ENCODE measurements at regions not wholly inside any gene's neighbourhood (a gene's known extent, or its start where the extent isn't known, plus 50 kb on each side); places are given as distances from the start of the nearest gene placed in this dataset.

GRCh38 chr3:102148598-102149337, 286.0 kb upstream of the ZPLD1 start:
- no peak for DNase-seq (ENCODE audit: low read depth, low spot score)

DNA sequence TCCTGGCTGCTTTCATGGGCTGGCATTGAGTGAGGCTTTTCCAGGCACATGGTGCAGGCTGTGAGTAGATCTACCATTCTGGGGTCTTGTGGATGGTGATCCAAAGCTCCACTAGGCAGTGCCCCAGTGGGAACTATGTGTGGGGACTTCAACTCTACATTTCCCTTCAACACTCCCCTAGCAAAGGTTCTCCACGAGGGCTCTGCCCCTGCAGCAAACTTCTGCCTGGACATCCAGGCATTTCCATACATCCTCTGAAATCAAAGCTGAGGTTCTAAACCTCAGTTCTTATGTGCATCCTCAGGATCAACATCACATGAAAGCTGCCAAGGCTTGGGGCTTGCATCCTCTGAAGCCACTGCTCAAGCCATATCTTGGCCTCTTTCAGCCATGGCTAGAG, 282.9 kb upstream of the ZPLD1 start:
- no peak for DNase-seq (ENCODE audit: low read depth, low spot score)

DNA sequence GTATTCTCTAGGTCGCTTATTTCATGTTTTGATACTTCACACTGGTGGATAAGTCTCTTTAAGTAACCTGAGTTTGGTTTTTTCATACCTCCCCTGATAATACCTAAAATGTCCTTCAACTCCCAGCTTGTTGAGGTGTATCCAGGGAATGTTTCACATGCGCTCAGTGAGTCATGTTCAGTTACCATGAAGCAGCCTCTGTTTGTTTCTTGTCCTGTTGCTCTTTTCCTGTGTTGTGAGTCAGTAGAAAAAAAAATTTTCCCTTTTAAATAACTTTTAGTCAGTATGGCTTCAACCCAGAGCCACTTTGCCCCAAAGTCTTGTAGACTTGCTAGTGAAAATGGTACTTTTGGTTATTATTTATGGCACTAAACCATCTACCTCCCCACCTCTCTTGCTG, 278.4 kb upstream of the ZPLD1 start:
- DNase-seq (ENCODE audit: low read depth, low spot score), result no peak

DNA sequence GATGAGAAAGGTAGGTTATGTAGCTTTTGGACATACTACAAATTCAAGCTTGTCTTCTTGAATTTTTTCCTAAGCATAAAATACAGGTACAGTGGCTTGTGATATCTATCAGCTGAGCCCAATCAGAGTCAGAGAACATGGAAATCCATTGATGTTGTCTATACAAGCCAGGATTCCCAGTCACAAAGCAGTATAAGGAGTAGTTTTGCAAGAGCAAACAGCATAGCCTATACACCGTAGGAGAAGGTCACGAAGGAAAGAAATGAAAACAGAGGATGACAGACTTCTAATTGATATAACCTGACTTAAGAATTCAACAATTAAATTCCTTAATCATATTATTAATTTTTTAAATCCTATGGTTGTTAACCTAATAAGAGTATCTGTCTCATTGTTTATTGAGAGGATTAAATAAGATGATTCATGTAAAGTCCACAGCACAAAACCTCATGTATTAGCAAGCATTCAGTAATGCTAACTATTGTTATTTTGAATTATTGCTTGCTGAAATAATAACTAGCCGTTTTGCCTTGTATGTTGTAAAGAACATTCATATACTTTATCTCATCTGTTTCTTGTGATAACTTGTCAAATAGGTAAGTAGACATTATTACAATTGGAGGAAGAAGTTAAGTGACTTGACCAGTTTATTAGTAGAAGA, 276.6 kb upstream of the ZPLD1 start:
- no peak for DNase-seq (ENCODE audit: low read depth, low spot score)

GRCh38 chr3:102159810-102160451, 274.9 kb upstream of the ZPLD1 start:
- no peak for DNase-seq (ENCODE audit: low read depth, low spot score)

DNA sequence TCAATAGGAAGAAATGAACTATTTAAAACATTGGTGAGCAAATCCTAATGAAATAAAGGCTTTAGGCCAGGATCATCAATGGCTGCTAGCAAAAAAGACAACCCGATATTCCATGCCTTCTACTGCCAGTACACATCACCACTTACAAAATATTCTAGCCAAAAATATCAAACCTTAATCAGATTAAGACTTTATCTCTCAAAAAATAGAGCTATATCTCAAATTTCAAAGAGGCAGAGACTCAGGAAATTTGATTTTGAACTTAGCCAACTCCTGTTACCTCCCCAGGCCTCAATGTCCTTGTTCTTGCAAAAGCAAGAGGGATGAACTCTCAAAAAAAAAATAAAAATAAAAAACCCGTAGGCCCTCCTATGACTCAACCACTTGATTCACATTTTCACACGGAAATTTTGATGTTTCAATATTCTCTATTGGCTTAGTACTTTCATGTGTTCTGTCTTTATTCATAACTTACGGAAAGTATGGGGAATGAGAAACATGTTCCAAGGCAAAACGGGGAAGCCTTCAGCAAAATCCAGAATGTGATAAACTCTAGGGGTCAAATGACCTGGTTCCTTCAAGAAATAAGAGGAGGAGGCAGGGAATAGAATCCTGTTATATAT, 273.3 kb upstream of the ZPLD1 start:
- DNase-seq (ENCODE audit: low read depth, low spot score), result no peak

DNA sequence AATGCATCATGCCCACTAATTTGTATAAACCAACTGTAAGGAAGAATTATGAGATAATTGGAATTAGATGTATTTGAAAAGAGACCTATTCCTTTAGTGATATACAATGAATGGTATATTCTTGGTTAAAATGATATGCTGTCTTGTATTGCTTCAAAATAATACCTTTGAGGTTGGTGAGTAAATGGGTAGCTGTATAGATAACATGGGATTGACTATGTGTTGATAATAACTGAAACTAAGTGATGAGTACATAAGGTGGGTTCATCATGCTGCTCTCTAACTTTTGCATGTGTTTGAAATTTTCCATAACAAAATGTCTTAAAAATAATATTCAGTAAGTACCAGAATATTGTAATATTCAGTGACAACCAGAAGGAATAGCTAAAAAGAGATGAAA, 272.6 kb upstream of the ZPLD1 start:
- DNase-seq (ENCODE audit: low read depth, low spot score), result no peak

GRCh38 chr3:102163039-102163817, 271.6 kb upstream of the ZPLD1 start:
- peak; percentile 88 for DNase-seq (ENCODE audit: low read depth, low spot score)

DNA sequence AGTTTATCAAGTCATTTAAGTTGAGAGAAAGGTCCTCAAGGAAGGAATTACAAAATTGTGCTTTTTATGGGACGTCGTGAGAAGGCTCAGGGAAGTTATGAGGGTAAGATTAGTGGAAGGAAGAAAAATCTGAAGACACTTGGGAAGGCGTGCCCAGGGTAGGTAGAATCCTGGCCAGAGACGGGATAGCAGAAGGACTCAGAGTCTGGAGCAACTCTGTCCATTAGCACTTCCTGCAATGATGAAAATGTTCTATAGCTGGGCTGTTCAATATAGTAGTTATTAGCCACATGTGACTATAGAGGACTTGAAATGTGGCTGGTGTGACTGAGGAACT, 271.0 kb upstream of the ZPLD1 start:
- no peak for DNase-seq (ENCODE audit: low read depth, low spot score)

DNA sequence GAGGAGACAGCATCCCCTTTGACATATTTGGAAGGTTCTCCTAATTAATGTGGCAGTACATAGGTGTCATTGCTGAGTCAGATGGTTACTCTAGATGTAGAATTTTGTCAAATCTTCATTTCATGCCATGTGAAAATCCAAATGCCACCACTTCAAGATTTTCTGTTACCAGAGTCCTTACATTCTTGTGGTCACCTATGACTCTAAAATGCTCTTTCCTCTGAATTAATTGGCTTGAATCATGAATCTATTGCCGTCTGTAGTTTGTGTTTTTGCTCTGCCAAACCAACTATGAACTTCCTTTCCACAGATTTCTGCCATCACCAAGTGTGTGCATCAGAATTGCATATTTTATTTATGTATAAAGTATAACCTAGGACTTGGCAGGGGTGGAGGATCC, 269.4 kb upstream of the ZPLD1 start:
- DNase-seq (ENCODE audit: low read depth, low spot score), result no peak

DNA sequence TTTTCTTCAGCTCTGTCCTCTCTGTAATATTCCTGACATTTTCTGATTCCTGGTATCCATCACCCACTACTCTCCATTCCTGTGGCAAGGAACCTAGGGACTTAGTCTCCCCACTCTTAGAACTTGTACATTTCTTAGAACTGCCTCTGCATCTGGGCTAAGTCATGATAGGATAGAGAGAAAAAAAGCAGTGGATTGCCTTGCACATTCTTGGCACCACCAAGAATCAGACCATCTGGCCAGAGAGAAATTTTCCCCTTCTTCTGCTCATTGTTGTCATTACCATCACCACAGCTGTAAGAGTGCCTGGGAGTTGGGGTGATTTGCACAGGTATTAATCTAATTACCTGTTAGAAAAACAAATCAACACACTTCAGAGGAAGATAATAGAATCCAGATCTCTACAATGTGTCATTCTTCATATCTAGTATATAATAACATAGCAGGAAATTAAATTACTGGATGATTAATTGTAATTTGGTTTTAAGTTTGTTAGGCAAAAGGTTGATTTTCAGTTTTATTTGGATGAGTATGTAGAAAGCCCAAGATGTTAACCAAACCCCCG, 264.8 kb upstream of the ZPLD1 start:
- DNase-seq (ENCODE audit: low read depth, low spot score), result no peak

DNA sequence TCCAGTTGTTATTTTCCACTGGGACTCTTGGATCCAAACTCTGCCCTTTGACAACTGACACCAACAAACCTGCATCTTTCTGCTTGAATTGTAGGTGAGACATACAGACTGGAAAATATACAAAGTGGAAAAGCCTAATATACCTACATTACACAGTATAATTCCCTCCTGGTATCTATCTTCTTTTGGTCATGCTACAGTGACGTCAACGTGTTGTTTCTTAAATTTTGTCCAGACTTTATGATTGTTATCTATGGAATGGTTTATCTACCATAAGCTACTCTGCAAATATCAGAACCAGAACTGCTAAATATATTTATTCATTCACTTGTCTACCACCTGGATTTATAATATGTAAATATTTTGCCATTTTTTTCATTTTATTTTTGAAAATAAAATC, 264.3 kb upstream of the ZPLD1 start:
- DNase-seq (ENCODE audit: low read depth, low spot score), result no peak

- peak; percentile 49 for DNase-seq (ENCODE audit: low read depth, low spot score)
Observed at GRCh38 chr3:102174312-102174712, 260.5 kb upstream of the ZPLD1 start.

DNA sequence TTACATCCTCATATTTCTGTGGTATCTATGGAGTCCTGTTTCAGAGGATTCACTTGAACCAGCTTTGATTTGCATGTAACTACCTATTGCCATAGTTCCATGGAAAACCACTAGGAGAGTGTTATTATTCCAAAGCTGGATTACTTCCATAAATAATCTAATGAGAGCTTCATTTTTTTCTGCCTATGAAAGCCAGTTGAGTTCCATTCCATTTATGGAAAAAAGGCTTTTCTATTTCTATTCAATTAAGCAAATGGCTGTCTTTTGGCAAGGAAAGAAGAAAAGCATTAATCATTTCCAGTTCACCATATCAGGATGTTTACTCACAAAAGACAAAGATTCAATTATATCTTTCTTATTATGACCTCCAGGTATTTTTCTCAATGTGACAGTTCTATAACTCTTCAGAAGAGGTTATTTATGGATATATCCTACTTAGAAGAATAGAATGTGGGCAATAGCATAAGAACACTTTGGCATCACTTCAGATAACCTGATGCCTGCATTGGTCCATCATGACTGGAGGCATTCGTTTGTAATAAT, 259.9 kb upstream of the ZPLD1 start:
- no peak for DNase-seq (ENCODE audit: low read depth, low spot score)

DNA sequence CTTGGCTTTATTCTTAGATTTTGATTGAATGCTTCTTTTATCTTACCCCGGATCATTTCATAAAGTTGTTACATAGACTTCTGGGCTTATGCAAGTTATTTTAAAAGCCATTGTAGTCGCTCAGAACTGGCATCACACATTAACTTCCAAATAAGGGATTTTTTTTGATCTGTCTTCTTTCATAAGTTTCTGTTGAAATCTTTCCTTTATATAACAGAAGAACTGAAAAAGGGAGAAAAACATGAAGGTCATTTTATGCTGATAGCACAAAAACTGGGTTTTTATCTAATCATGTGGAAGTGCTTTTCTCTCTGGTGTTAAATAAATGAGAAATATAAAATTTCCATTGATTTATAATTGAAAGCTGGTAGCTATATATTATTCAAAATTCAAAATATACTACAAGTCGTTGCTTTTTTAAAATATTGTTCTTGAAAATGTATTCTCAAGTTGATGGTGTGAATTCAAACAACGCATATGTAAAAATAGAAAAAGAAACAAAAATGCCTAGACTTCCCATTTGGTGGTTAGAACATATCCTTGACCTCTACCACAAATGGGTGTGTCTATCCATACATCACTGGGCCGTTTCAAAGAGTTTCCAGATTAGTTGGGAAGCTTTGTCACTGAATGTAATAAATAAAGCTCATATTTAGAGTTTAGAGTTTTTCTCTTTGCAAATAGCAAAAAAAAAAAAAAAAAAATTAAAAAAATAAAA, 258.3 kb upstream of the ZPLD1 start:
- DNase-seq (ENCODE audit: low read depth, low spot score), result no peak

- no peak for DNase-seq (ENCODE audit: low read depth, low spot score)
Observed at GRCh38 chr3:102177075-102177755, 257.6 kb upstream of the ZPLD1 start.

DNA sequence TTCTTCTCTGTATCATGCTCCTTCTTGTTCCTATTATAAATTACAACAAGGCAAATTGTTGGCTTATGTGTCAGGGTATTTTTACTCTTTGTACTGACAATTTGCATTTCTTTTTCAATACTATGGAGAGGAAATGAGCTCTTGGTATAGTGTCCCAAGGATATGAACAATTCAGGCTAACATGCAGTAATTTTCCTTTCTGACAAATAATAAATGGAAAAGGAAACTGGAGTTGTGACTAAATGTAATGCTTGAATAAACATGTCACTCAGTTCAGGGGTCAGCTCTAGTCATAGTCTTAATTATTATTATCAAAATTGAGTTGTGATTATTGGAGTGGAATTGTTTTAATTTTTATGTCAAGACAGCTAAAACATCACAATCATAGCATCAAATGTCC, 256.0 kb upstream of the ZPLD1 start:
- DNase-seq (ENCODE audit: low read depth, low spot score), result no peak

- DNase-seq (ENCODE audit: low read depth, low spot score), result no peak
Observed at GRCh38 chr3:102179326-102180177, 255.3 kb upstream of the ZPLD1 start.

DNA sequence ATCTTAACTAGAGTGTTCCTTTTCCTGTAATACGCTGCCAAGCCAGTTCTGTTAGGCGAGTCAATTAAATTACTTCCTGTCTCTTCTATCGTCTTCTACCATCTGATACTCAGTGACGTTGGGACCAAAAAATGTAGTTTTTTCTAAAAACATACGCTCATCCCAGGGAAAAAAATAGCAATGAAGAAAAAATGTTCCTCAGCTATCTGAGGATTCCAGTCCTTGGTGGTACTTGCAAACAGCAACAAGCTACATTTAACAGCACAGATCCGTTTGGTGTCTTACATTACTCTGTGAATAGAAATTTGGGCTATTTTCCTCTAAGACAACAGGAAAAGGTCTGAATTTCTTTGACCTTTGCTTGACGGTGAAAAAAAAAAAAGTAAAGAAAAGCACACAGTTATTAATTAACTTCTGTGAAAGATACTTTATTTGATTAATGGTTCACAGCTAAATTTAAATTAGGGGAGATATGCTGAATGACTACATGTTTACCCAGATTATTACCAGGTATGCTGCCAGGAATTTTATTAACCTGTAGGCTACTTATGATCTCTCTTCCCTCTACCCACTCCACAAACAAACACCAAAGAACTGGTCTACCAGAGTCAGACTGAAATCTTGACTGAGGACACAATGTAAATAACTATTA, 254.4 kb upstream of the ZPLD1 start:
- no peak for DNase-seq (ENCODE audit: low read depth, low spot score)
